Osteocyte (in vitro differentiated cells): ENCODE measurements at regions not wholly inside any gene's neighbourhood (a gene's known extent, or its start where the extent isn't known, plus 50 kb on each side); places are given as distances from the start of the nearest gene placed in this dataset.

Experiments
- DNase-seq: peaks from one replicate; pipeline ENCODE4 v3.0.0; 2021; ENCODE audit warnings: mixed read lengths; ENCODE audit not compliant: unreplicated experiment; ENCODE audit errors: extremely low spot score
- H3K27ac Mint-ChIP-seq: one replicate; pipeline ENCODE4 v1.8.0; 2021; ENCODE audit warnings: mild to moderate bottlenecking, mixed read lengths; ENCODE audit not compliant: unreplicated experiment
- H3K27me3 Mint-ChIP-seq: one replicate; pipeline ENCODE4 v1.8.0; 2021; ENCODE audit warnings: mixed read lengths; ENCODE audit not compliant: unreplicated experiment
- H3K36me3 Mint-ChIP-seq: one replicate; pipeline ENCODE4 v1.8.0; 2021; ENCODE audit warnings: mixed read lengths; ENCODE audit not compliant: unreplicated experiment
- H3K4me1 Mint-ChIP-seq: one replicate; pipeline ENCODE4 v1.8.0; 2021; ENCODE audit warnings: mixed read lengths; ENCODE audit not compliant: unreplicated experiment
- H3K4me3 Mint-ChIP-seq: one replicate; pipeline ENCODE4 v1.8.0; 2021; ENCODE audit warnings: mild to moderate bottlenecking, moderate library complexity, mixed read lengths; ENCODE audit not compliant: unreplicated experiment
- H3K9me3 Mint-ChIP-seq: one replicate; pipeline ENCODE4 v1.8.0; 2021; ENCODE audit warnings: mixed read lengths; ENCODE audit not compliant: unreplicated experiment
- TF ChIP-seq, protein P1 (sequence below): fragments of 200-600 bp; sonication (generic); IDR thresholded peaks from 2 replicates; pipeline ENCODE4 v1.5.0; 2021; ENCODE audit warnings: antibody characterized with exemption, mild to moderate bottlenecking, moderate library complexity

DNA sequence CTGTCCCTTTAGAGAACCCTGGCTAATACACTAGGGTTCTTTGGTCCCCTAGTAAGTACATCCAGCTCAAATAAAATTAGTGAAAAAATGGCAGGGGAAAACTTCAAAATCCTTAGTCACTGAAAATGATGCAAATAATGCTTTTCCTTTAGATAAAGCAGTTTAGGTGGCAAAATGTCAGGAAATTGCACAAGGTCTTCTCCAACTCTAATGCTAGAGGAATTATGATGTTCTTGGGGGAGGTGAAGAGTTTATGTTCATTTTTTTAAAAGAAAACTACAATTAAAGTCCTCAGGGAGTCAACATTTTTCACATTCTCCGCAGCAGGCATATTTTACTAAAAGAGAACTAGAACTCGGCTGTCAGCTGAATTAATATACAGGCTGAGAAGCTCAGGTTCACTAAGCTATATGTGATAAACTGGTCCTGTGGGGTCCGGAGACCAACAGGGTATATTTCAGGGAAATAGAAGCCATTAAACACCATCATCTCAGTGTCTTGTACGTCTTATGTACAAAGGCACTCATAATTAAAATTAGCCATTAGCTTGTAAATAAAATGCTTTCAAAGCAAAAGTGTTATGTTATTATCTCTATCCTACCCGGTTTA is 1164.7 kb upstream of the AUTS2 start:
- Mint-ChIP-seq H3K9me3 (no peaks in the 10 kb centered on the region), H3K27me3 (no peaks in the 10 kb centered on the region), H3K36me3 (no peaks in the 10 kb centered on the region), H3K4me1 (no peaks in the 10 kb centered on the region), H3K4me3 (no peak overlapping the region), H3K27ac (no peak overlapping the region)
- DNase-seq: no peak
- TF ChIP-seq, protein P1, sequence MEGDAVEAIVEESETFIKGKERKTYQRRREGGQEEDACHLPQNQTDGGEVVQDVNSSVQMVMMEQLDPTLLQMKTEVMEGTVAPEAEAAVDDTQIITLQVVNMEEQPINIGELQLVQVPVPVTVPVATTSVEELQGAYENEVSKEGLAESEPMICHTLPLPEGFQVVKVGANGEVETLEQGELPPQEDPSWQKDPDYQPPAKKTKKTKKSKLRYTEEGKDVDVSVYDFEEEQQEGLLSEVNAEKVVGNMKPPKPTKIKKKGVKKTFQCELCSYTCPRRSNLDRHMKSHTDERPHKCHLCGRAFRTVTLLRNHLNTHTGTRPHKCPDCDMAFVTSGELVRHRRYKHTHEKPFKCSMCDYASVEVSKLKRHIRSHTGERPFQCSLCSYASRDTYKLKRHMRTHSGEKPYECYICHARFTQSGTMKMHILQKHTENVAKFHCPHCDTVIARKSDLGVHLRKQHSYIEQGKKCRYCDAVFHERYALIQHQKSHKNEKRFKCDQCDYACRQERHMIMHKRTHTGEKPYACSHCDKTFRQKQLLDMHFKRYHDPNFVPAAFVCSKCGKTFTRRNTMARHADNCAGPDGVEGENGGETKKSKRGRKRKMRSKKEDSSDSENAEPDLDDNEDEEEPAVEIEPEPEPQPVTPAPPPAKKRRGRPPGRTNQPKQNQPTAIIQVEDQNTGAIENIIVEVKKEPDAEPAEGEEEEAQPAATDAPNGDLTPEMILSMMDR: no peak

DNA sequence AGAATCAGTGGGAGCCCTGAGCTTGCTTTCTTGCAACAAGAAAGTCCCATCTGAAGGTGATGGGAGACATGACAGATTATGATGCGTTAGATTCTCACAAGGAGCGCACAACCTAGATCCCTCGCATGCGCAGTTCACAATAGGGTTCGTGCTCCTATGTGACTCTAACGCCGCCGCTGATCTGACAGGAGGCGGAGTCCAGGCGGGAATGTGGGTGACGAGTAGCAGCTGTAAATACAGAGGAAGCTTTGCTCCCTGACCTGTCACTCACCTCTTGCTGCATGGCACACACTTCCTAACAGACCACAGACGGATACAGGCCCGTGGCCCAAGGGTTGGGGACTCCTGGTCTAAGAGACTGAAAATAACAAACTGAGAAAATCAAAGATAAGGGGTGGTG is 1163.4 kb upstream of the AUTS2 start:
- no peaks in the 10 kb centered on the region for H3K9me3 Mint-ChIP-seq
- no peaks in the 10 kb centered on the region for H3K27me3 Mint-ChIP-seq
- TF ChIP-seq, protein P1: no peak
- no peak overlapping the region for H3K4me3 Mint-ChIP-seq
- H3K36me3 Mint-ChIP-seq: no peaks in the 10 kb centered on the region
- no peaks in the 10 kb centered on the region for H3K4me1 Mint-ChIP-seq
- no peak overlapping the region for H3K27ac Mint-ChIP-seq
- no peak for DNase-seq

DNA sequence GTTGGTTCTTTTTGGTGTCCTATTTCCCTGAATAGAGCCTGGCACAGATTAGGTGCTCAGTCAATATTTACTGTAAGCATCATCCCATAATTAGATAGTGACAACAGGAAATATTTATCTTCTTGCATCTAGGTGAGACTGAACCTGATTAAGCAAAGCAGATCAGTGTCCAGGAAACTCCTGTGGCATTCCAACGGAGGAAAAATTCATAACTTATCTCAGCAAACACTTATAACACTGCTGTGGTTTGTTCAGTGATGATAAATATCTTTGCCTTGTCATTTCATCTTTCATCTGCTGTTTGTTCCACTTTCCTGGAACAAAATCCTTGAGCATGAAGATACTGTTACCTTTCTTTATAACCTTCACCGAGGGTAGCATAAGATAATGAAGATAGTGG is 1160.3 kb upstream of the AUTS2 start:
- Mint-ChIP-seq H3K27ac (no peak overlapping the region), H3K4me3 (no peak overlapping the region), H3K4me1 (no peaks in the 10 kb centered on the region), H3K9me3 (no peaks in the 10 kb centered on the region), H3K36me3 (no peaks in the 10 kb centered on the region), H3K27me3 (no peaks in the 10 kb centered on the region)
- no peak for DNase-seq
- TF ChIP-seq, protein P1: no peak

DNA sequence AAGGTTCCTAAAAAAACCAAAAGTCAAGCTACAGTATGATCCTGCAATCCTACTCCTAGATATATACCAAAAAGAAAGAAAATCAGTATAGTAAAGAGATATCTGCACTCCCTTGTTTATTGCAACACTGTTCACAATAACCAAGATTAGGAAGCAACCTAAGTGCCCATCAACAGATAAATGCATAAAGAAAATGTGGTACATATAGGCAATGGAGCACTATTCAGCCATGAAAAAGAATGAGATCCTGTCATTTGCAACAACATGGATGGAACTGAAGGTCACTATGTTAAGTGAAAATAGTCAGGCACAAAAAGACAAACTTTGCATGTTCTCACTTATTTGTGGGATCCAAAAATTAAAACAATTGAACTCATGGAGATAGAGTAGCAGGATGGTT is 1159.5 kb upstream of the AUTS2 start:
- Mint-ChIP-seq H3K4me3 (no peak overlapping the region), H3K4me1 (no peaks in the 10 kb centered on the region), H3K9me3 (no peaks in the 10 kb centered on the region), H3K27ac (no peak overlapping the region), H3K27me3 (no peaks in the 10 kb centered on the region), H3K36me3 (no peaks in the 10 kb centered on the region)
- no peak for DNase-seq
- TF ChIP-seq, protein P1: no peak

DNA sequence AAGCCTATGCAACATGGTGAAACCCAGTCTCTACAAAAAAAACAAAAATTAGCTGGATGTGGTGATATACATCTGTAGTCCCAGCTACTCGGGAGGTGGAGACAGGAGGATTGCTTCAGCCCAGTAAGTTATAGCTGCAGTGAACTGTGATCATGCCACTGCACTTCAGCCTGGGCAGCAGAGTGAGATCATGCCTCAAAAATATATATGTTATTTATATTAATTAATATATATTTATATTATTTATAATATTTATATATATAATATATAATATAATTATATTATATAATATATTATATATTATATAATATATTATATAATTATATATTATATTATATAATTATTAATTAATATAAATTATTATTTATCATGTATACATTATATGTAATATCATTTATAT is 1158.4 kb upstream of the AUTS2 start:
- TF ChIP-seq, protein P1: no peak
- no peak for DNase-seq
- Mint-ChIP-seq H3K4me1 (no peaks in the 10 kb centered on the region), H3K27ac (no peak overlapping the region), H3K27me3 (no peaks in the 10 kb centered on the region), H3K36me3 (no peaks in the 10 kb centered on the region), H3K4me3 (no peak overlapping the region), H3K9me3 (no peaks in the 10 kb centered on the region)
